NCI-H69 (cell line): ENCODE measurements at regions not wholly inside any gene's neighbourhood (a gene's known extent, or its start where the extent isn't known, plus 50 kb on each side); places are given as distances from the start of the nearest gene placed in this dataset.

ENCODE experiments used
- DNase-seq: peaks from one replicate; lab custom pipeline; 2025; lab: John Stamatoyannopoulos, UW

DNA sequence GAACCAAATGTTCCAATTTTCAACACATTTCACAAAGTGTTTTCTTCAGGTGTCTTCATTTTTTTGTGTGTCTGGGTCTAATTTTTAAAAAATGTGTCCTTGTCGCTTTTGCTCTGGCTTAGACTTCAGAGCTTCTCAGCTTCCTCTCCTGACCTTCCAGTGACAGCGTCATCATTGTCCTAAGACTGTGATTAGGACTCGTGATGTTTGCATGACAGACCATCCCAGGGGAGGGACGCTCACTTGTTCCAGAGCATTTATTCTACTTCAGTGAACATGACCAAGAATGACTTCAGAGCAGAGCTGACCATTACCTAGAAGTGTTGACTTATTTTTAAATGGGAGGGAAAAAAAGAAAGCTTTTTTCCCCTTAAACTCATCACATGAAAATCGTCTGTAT lies 591.9 kb downstream of the IRS1 start:
- DNase-seq, result no peak

DNA sequence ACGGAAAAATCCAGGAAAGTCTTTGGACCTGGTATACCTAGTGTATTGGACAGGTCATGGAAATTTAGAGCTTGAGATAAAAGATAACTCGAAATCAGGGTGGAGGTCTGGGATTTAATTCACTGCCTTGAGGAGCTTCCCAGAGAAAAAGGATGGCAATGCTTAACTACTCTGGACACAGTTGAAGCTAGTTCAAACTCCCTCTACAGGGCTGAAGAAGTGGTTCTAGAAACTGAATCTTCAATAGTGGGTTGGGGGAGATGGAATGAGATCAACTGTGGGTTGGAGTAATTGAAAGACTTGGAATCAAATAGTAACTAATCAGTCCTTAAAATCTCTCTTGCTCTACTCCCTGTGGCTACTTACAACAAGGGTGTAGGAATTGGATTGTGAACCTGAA lies 600.1 kb downstream of the IRS1 start:
- no peak for DNase-seq

GRCh38 chr2:226198956-226199355 lies 600.7 kb downstream of the IRS1 start:
- DNase-seq, result no peak

DNA sequence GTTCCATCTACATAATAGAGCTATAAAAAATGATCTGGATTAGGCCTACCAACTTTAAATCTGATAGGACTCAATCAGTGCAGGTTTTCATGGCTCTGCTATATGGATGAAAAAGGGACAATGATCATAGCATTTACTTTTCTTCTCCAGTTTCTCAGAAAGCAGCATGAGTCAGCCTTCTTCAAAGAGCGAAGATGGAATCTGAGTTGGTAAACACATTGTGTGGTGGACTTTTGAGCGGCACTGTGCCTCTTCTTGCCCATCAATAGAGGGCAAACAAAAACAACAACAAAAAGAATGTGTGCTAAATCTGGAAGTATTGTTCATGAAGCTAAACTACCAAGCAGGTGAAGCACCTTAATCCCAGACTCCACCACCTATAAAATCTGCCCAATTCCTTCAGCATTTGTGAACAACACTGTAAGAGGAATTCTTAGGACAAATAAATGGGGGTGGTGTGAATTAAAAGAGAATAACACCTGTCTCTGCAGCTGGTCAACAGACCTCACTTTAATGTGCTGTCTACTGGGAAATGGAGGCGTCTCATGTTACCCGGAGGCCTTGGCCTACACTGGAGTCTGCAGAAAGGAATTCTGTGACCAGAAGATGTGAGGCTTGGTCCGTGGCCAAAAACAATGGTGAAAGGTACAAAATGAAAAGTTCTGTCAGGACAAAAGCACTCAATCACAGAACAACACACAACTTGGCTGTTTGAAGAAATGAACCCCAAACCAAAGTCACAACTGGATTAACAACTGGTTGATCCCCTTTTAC lies 609.0 kb downstream of the IRS1 start:
- peak; percentile 61 for DNase-seq

DNA sequence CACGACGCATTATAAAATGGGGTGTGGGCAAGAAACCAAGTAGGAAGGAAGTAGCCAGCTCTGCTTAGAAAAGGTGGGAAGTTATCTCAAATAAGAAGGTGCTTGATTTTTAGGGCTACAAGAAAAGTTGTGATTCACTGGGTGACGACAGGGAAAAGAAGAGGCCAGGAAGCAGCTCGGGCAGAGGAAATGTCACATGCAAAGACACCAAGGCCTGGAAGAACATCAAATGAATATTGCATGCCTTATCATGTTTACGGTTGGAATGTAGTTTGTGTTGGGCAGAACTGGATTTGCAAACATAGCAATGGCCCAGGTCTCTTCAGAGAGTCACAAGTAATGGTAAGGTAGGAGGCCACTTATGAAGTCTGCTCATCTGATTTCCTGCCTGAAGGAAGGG lies 610.6 kb downstream of the IRS1 start:
- no peak for DNase-seq

DNA sequence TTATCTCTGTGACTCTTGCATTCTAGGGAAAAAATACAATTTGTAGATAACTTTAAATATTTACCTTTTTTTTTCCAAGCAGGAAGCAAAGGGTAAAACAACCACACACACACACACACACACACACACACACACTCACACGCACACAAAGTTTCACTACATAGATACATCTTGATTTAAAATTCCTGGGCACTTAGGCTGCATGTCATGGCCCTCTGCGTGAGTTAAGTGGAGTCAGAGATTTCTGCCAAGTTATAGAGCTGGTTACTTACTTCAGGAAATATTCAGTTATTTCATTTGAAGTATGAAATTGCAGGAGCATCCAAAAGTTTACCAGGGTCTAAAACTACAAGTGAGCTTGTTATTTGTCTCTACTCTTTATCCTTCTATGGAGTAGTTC lies 612.0 kb downstream of the IRS1 start:
- no peak for DNase-seq

GRCh38 chr2:226187156-226187555 lies 612.5 kb downstream of the IRS1 start:
- DNase-seq, result no peak

GRCh38 chr2:226185616-226186211 lies 613.9 kb downstream of the IRS1 start:
- peak; percentile 75 for DNase-seq

DNA sequence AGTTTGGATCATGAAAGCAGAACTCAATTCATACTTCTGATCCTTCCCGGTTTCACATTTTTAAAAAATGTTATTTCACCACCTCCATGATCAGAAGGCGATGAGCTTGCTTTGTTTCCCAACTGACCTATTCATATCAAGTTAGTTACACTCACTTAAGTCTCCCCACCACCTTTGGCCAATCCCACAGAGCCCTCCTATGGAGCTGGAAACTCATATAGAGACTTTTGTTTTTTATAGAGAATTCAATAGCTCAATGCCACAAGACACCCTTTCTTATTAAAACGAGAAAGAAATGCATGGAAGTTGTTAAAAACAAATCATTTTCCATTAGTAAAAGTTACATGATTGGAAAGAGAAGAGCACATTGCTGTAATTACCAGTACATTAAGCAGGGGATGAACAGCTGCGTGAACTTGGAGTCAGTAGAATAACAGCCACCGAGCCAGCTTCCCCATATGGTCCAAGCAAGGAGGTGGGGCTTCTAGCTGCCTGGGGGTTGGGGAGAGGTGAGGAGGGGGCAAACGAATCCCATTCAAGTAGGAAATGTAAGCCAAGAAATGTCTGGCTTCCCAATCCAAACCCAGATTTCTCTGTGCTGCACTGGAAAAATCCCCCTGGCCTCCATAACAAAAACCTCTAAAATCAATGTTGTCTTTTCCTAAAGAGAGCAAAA lies 614.5 kb downstream of the IRS1 start:
- peak; percentile 87 for DNase-seq

GRCh38 chr2:226184540-226184939 lies 615.1 kb downstream of the IRS1 start:
- peak; percentile 27 for DNase-seq

DNA sequence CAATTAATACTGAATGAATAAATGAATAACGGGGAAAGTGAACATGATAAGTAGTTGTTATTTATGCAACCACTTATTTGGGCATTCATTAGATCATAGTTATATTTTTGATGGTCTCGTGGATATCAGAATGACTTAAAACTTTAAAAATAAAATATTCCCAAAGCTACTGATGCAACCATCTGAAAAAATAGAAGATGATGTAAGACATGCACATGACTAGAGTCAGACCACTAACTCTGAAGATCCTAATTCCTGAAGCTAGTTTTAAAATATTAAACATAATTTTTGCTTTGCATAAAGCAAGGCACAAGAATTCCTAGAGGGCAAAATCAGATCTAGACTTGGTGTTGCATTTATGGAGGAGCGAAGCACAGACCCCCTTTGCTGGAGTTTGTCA lies 616.1 kb downstream of the IRS1 start:
- no peak for DNase-seq

GRCh38 chr2:226183033-226183432 lies 616.6 kb downstream of the IRS1 start:
- no peak for DNase-seq

DNA sequence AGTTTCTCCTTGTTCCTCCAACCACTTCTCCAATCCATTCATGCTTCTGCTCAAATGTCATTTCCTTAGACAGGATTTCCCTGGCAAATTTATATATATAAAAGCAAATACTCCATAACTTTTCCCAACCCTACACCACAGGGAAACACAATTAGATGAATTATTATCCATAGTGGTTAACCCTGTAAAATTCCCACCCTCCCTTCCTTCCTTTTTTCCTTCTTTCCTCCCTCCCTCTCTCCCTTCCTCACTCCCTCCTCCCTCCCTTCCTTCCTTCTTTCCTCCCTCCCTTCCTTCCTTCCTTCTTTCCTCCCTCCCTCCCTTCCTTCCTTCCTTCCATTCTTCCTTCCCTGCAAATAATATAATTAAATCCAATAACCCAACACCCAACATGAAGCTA lies 617.7 kb downstream of the IRS1 start:
- no peak for DNase-seq

DNA sequence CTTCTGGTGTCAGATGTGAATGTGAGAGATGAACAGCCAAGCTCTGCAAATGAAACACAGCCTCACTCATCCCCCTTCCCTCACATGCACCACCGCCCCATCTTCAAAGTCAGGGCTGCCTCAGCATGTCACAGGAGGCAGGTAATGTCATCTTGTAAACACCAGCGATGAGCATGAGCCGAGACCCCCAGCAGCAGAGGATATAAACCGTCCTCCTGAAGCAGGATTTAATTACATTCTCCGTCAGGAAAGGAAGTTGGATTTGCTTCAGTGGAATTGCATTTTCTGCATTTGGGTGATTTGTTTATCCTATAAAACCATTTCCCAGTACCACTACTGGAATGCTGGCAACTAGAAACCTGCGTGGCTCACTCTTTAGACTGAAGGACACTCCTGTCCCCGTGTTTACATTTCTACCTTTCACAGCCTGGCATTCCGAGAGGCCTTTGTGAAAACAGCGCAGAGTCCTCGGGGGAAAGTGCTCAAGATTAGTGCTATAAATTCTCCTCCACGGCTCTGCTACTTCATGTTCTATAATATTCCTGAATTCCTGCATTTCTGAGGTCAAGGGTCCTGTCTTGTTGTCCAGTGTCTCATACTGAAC lies 619.2 kb downstream of the IRS1 start:
- peak; percentile 7 for DNase-seq

DNA sequence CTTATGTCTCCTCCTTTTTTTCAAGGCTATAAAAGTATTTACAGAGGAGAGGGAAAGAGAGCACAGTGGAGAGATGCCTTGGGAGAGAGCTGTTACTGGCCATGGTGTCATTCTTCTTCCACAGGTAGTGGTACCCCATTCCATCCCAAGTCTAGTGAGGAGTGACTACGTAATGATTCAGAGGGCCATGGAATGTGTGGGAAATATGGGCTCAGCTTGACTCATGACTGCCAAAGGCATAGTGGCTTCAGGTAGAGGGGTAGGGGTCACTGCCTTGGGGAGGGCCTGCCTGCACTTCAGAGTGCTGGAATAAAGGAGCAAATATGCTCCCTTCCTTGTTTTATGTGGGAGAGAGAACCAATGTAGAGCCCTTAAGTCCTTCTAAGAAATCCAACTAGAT lies 620.6 kb downstream of the IRS1 start:
- DNase-seq, result no peak

GRCh38 chr2:226176283-226176984 lies 623.2 kb downstream of the IRS1 start:
- DNase-seq, result no peak

- no peak for DNase-seq
Observed at GRCh38 chr2:226174390-226174789, 625.2 kb downstream of the IRS1 start.

GRCh38 chr2:226172939-226173338 lies 626.7 kb downstream of the IRS1 start:
- no peak for DNase-seq

GRCh38 chr2:226172309-226172708 lies 627.3 kb downstream of the IRS1 start:
- no peak for DNase-seq

DNA sequence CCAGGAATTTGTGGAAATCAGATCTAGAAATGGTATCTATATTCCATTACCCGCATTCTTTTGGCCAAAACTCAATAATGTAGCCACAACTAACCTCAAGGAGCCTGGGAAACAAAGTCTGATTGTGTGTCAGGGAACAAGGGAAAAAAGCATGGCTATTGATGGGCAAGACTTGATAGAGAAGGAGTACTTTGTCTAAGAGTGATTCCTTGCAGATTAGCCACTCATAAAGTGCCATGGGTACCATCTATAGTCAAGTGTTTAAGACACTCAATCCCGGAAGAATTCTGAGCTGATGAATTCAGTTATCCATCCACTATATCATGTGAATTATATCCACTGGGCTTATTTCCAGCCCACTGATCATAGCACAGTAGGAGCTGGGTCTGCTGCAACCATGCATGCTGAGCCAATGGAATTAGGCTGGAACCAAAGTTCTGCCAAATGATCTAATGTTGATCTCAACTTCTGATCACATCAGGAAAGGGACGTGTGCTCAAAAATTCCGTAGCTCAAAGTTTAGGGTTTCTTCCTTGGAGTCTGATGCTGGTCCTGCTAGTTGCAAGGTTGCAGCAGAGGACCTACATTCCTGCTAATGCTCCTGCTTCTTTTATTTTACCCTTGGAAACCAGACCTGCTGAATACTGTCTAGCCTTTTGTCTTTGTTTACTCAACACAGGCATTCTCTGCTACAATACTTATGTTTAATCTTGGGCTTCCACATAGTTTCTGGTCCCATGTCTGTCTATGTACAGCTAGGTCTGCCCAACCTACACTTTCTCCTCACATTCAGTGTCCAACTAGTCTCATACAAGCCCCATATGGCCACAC lies 629.7 kb downstream of the IRS1 start:
- no peak for DNase-seq

DNA sequence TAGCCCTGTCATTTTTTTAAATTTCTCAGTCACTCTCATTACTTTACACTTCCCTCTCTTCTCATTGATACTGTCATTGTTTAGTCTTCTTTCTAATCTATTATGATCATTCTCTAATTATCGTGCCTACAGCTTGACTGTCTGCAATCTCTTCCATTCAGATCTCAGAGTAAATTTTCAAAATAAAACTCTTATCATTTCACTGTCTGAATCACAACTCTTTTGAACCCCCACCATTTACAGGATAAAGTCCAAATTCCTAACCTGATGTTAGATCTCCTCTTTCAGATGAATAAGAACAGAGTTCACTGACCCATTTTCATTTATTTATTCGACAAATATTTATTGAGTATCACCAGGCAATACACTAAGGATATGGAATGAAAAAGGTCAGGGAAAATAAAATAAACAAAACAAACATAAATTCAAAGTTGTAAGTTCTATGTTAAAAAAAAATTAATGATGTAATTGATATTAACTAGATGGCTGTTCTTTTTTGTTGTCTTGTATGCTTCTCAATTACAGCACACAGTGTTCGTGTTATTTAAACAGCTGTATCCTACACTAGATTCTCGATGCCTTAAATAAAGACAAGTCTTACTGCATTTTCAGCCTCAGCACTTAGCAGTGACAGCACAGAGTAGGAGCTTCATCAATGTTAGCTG lies 631.0 kb downstream of the IRS1 start:
- no peak for DNase-seq
